ENCODE measurements at regions not wholly inside any gene's neighbourhood (a gene's known extent, or its start where the extent isn't known, plus 50 kb on each side); places are given as distances from the start of the nearest gene placed in this dataset.

GRCh38 chr10:125343118-125343925 lies 183.0 kb upstream of the CTBP2 start:
- intact Hi-C loops (cut with DNase I), result loop anchor here in 1 of 2 donors (5.0 kb wide), 1 partner anchor 296 kb away; no protein-coding TSS in a partner anchor
- Histone ChIP-seq H3K4me1 (replicated peaks in 1 of 2) (no peaks in the 10 kb centered on the region), H3K36me3 (replicated peaks in 1 of 2) (no peaks in the 10 kb centered on the region), H3K9me3 (replicated peaks in 1 of 3) (no peaks in the 10 kb centered on the region), H3K27ac (no peak overlapping the region), H3K27me3 (no peaks in the 10 kb centered on the region), H3K4me3 (no peak overlapping the region)
- no peak for TF ChIP-seq POLR2A (IDR thresholded peaks at IDR 0.05)
- TF ChIP-seq, protein P1, sequence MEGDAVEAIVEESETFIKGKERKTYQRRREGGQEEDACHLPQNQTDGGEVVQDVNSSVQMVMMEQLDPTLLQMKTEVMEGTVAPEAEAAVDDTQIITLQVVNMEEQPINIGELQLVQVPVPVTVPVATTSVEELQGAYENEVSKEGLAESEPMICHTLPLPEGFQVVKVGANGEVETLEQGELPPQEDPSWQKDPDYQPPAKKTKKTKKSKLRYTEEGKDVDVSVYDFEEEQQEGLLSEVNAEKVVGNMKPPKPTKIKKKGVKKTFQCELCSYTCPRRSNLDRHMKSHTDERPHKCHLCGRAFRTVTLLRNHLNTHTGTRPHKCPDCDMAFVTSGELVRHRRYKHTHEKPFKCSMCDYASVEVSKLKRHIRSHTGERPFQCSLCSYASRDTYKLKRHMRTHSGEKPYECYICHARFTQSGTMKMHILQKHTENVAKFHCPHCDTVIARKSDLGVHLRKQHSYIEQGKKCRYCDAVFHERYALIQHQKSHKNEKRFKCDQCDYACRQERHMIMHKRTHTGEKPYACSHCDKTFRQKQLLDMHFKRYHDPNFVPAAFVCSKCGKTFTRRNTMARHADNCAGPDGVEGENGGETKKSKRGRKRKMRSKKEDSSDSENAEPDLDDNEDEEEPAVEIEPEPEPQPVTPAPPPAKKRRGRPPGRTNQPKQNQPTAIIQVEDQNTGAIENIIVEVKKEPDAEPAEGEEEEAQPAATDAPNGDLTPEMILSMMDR (IDR thresholded peaks at IDR 0.05), result peak; percentile 34 to 64 (median 56)
- peak in 3 of 7 donors; percentile 25 to 62 (median 36) for DNase-seq
- WGBS, 4 donors, result 54 to 61% (median 58%) methylated on average over 10 of the region's 10 CpGs

DNA sequence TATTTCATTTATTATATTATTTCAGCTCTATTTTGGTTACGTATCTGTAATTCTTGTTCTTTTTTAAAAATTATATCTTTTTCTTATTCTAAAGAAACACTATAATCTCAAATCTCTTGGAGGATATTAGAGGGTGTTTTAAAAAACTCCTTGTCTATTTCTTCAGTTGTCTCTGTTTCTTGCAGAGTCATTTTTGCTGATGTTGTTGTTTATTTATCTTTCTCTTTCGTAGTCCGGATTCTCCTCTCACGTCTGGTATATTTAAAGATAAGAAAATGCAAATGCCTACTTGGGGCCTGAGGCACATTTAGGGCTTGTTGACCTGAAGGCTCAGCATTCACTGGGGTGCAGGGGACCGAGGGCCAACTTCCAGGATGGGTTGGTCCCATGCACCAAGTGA lies 181.2 kb upstream of the CTBP2 start:
- no peak overlapping the region for H3K27ac ChIP-seq
- H3K27me3 ChIP-seq, result no peaks in the 10 kb centered on the region
- TF ChIP-seq, protein P1 (IDR thresholded peaks at IDR 0.05), result no peak
- no peak for TF ChIP-seq POLR2A (IDR thresholded peaks at IDR 0.05)
- H3K4me3 ChIP-seq, result no peak overlapping the region
- 73 to 80% (median 75%) methylated on average over 5 of the region's 5 CpGs for WGBS, 4 donors
- intact Hi-C loops (cut with DNase I), result loop anchor here in 1 of 2 donors (5.0 kb wide), 1 partner anchor 294 kb away; no protein-coding TSS in a partner anchor
- H3K36me3 ChIP-seq (replicated peaks in 1 of 2), result no peaks in the 10 kb centered on the region
- no peak for DNase-seq
- no peaks in the 10 kb centered on the region for H3K4me1 ChIP-seq (replicated peaks in 1 of 2)
- no peaks in the 10 kb centered on the region for H3K9me3 ChIP-seq (replicated peaks in 1 of 3)

DNA sequence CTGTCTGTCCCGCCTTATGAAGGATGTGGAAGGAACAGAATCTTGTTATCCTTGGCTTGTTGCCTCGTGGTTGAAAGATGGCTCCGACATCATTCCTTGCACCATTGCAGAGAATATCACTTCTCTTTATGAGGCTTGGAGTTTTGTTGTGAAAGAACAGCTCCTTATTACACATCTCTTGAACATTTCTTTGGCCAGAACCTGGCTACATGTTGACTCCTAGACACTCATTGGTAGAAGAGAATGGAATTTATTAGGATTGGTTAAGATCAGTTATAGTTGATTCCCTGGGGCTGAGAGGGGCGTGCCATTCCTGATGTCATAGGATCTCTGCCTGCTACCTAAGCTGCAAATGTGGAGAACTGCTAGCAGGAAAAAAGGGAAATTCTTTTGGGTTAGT lies 180.5 kb upstream of the CTBP2 start:
- Histone ChIP-seq H3K36me3 (replicated peaks in 1 of 2) (no peaks in the 10 kb centered on the region), H3K27ac (no peak overlapping the region), H3K4me3 (no peak overlapping the region), H3K27me3 (no peaks in the 10 kb centered on the region), H3K9me3 (replicated peaks in 1 of 3) (no peaks in the 10 kb centered on the region), H3K4me1 (replicated peaks in 1 of 2) (no peaks in the 10 kb centered on the region)
- 60 to 72% (median 68%) methylated on average over 4 of the region's 4 CpGs for WGBS, 4 donors
- DNase-seq, result no peak
- intact Hi-C loops (cut with DNase I), result loop anchor here in 1 of 2 donors (5.0 kb wide), 1 partner anchor 294 kb away; no protein-coding TSS in a partner anchor
- TF ChIP-seq POLR2A (IDR thresholded peaks at IDR 0.05), result no peak
- TF ChIP-seq, protein P1 (IDR thresholded peaks at IDR 0.05), result no peak

DNA sequence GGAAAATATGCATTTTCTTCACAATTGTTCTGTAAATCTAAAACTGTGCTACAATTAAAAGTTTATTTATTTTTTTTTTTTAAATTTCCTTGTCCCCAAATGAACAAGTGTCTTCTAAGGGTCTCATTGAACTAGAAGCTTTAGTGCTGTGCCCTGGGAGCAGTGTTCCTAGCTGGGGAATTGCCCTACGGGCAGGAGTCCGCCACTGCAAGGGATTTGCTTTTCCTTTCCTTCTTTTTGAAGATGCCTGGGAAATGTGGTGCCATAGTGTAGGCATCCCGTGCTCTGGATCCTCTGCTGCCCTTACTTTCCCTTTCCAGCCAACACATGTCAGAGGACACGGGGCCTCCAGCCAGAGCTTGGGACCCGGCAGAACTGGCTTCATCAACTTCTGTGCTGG lies 177.1 kb upstream of the CTBP2 start:
- intact Hi-C loops (cut with DNase I), result loop anchor here in 1 of 2 donors (10.0 kb wide), 1 partner anchor 173 kb away; the partner anchor contains the start of gene CTBP2
- Histone ChIP-seq H3K27me3 (no peaks in the 10 kb centered on the region), H3K36me3 (replicated peaks in 1 of 2) (no peaks in the 10 kb centered on the region), H3K9me3 (replicated peaks in 1 of 3) (no peaks in the 10 kb centered on the region), H3K27ac (no peak overlapping the region), H3K4me3 (no peak overlapping the region), H3K4me1 (replicated peaks in 1 of 2) (no peaks in the 10 kb centered on the region)
- WGBS, 4 donors, result 69 to 88% (median 76%) methylated on average over 5 of the region's 5 CpGs
- TF ChIP-seq, protein P1 (IDR thresholded peaks at IDR 0.05), result no peak
- no peak for TF ChIP-seq POLR2A (IDR thresholded peaks at IDR 0.05)
- no peak for DNase-seq

Measured in adrenal gland (tissue), 9 donors.